HCEC 1CT (cell line): ENCODE measurements at regions not wholly inside any gene's neighbourhood (a gene's known extent, or its start where the extent isn't known, plus 50 kb on each side); places are given as distances from the start of the nearest gene placed in this dataset.

Source experiments
- DNase-seq: peaks from one replicate; pipeline ENCODE4 v3.0.0-alpha.2; 2017

- peak; percentile 70 for DNase-seq
Measured at GRCh38 chrX:34875204-34875603, 67.4 kb upstream of the FAM47B start.

DNA sequence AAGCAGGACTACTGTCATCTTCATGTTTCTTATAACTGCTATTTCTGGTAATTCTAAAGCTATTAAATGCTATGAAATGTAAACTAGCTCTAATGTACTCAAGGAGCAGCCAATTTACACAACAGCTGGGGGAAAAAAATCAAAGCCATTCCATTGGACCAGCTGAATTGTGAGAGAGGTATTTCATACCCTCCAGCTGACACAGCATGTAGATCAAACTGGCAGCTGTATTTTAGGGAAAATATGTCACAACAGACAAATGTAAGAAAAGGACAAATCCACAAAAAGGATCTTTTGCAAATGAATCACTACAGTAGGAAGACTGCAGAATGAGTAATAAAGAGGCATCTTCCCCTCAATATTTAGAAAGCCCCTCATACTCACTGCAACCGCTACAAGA, 65.2 kb upstream of the FAM47B start:
- peak; percentile 43 for DNase-seq

GRCh38 chrX:34879346-34879745, 63.2 kb upstream of the FAM47B start:
- no peak for DNase-seq

DNA sequence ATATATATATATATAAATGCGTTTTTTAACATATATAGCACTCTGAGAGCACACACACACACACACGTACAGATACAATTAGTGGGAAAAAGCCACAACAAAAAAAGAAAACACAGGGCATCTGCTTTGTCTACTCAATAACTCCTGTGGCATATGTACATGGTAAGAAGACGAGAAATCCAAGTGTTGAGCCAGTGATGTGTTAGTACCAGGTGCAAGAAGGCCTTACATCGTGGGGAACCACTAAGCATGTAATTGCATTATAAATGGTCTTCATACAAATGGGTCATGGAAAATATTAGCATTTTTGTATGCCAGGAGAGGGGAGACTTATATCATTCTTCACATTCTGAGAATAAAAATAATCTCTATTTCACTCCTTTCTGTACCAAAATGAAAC, 62.7 kb upstream of the FAM47B start:
- no peak for DNase-seq

- DNase-seq = peak; percentile 62
Measured at GRCh38 chrX:34880656-34881055, 61.9 kb upstream of the FAM47B start.

GRCh38 chrX:34881671-34882070, 60.9 kb upstream of the FAM47B start:
- DNase-seq = no peak

DNA sequence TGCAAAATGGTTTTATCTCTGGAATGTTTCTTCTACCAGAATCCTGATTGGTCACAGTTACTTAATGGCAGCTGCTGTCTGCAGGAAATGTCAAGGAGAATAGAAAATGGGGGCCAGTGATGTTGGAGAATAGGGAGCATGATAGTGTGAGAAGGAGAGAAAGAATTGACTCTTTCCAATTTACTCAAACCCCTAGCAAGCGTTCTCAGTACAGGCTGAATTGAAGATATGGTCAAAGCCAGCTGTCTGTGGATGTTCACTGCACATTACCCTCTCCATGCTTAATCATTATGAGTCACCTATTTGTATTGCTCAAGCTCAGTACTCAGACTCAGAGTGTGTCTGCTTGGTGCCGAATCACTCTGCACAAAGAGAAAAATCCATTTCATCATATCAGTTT, 57.8 kb upstream of the FAM47B start:
- peak; percentile 83 for DNase-seq

GRCh38 chrX:34886011-34886410, 56.6 kb upstream of the FAM47B start:
- no peak for DNase-seq

- no peak for DNase-seq
Measured at GRCh38 chrX:34891391-34891790, 51.2 kb upstream of the FAM47B start.
